ENCODE measurements at regions not wholly inside any gene's neighbourhood (a gene's known extent, or its start where the extent isn't known, plus 50 kb on each side); places are given as distances from the start of the nearest gene placed in this dataset.

- Histone ChIP-seq H3K9me3 (ENCODE audit: low read depth, low read length) (no peaks in the 10 kb centered on the region), H3K4me1 (ENCODE audit: insufficient read depth, low read length) (no peaks in the 10 kb centered on the region), H2AFZ (ENCODE audit: low read length) (no peak overlapping the region), H3K36me3 (ENCODE audit: insufficient read depth, low read length) (no peaks in the 10 kb centered on the region), H3K4me3 (ENCODE audit: insufficient read depth, low read length) (no peak overlapping the region), H3K27ac (ENCODE audit: low read depth, low read length) (no peak overlapping the region), H3K27me3 (ENCODE audit: insufficient read depth, low read length) (no peaks in the 10 kb centered on the region), H3K4me2 (ENCODE audit: insufficient read depth, low read length) (no peak overlapping the region), H3K79me2 (ENCODE audit: insufficient read depth, low read length) (no peaks in the 10 kb centered on the region), H4K20me1 (ENCODE audit: insufficient read depth, low read length) (no peaks in the 10 kb centered on the region)
- no peak for DNase-seq (ENCODE audit: insufficient read length, low spot score, missing footprints)
- TF ChIP-seq CTCF (IDR thresholded peaks at IDR 0.05; ENCODE audit: extremely low read depth, low read depth, low read length), result no peak
These were observed 2020.0 kb upstream of the ADGRL3 start for GRCh38 chr4:59180161-59180560.

GRCh38 chr4:59180969-59181368, 2019.2 kb upstream of the ADGRL3 start:
- Histone ChIP-seq H3K4me3 (ENCODE audit: insufficient read depth, low read length) (no peak overlapping the region), H2AFZ (ENCODE audit: low read length) (no peak overlapping the region), H3K36me3 (ENCODE audit: insufficient read depth, low read length) (no peaks in the 10 kb centered on the region), H3K27ac (ENCODE audit: low read depth, low read length) (no peak overlapping the region), H3K4me2 (ENCODE audit: insufficient read depth, low read length) (no peak overlapping the region), H4K20me1 (ENCODE audit: insufficient read depth, low read length) (no peaks in the 10 kb centered on the region), H3K27me3 (ENCODE audit: insufficient read depth, low read length) (no peaks in the 10 kb centered on the region), H3K79me2 (ENCODE audit: insufficient read depth, low read length) (no peaks in the 10 kb centered on the region), H3K9me3 (ENCODE audit: low read depth, low read length) (no peaks in the 10 kb centered on the region), H3K4me1 (ENCODE audit: insufficient read depth, low read length) (no peaks in the 10 kb centered on the region)
- no peak for TF ChIP-seq CTCF (IDR thresholded peaks at IDR 0.05; ENCODE audit: extremely low read depth, low read depth, low read length)
- DNase-seq (ENCODE audit: insufficient read length, low spot score, missing footprints), result no peak

GRCh38 chr4:59195839-59196238, 2004.3 kb upstream of the ADGRL3 start:
- no peak for TF ChIP-seq CTCF (IDR thresholded peaks at IDR 0.05; ENCODE audit: extremely low read depth, low read depth, low read length)
- H3K36me3 ChIP-seq (ENCODE audit: insufficient read depth, low read length), result no peaks in the 10 kb centered on the region
- H3K9me3 ChIP-seq (ENCODE audit: low read depth, low read length), result no peaks in the 10 kb centered on the region
- H3K4me1 ChIP-seq (ENCODE audit: insufficient read depth, low read length), result no peaks in the 10 kb centered on the region
- H3K4me2 ChIP-seq (ENCODE audit: insufficient read depth, low read length), result no peak overlapping the region
- H3K4me3 ChIP-seq (ENCODE audit: insufficient read depth, low read length), result no peak overlapping the region
- H3K27ac ChIP-seq (ENCODE audit: low read depth, low read length), result no peak overlapping the region
- no peak for DNase-seq (ENCODE audit: insufficient read length, low spot score, missing footprints)
- H4K20me1 ChIP-seq (ENCODE audit: insufficient read depth, low read length), result no peaks in the 10 kb centered on the region
- H3K79me2 ChIP-seq (ENCODE audit: insufficient read depth, low read length), result no peaks in the 10 kb centered on the region
- no peaks in the 10 kb centered on the region for H3K27me3 ChIP-seq (ENCODE audit: insufficient read depth, low read length)
- H2AFZ ChIP-seq (ENCODE audit: low read length), result no peak overlapping the region

GRCh38 chr4:59200992-59201391, 1999.1 kb upstream of the ADGRL3 start:
- Histone ChIP-seq H3K4me2 (ENCODE audit: insufficient read depth, low read length) (no peak overlapping the region), H3K4me1 (ENCODE audit: insufficient read depth, low read length) (no peaks in the 10 kb centered on the region), H3K27ac (ENCODE audit: low read depth, low read length) (no peak overlapping the region), H3K9me3 (ENCODE audit: low read depth, low read length) (no peaks in the 10 kb centered on the region), H4K20me1 (ENCODE audit: insufficient read depth, low read length) (no peaks in the 10 kb centered on the region), H2AFZ (ENCODE audit: low read length) (no peak overlapping the region), H3K79me2 (ENCODE audit: insufficient read depth, low read length) (no peaks in the 10 kb centered on the region), H3K4me3 (ENCODE audit: insufficient read depth, low read length) (no peak overlapping the region), H3K36me3 (ENCODE audit: insufficient read depth, low read length) (no peaks in the 10 kb centered on the region), H3K27me3 (ENCODE audit: insufficient read depth, low read length) (no peaks in the 10 kb centered on the region)
- no peak for DNase-seq (ENCODE audit: insufficient read length, low spot score, missing footprints)
- TF ChIP-seq CTCF (IDR thresholded peaks at IDR 0.05; ENCODE audit: extremely low read depth, low read depth, low read length), result no peak

Data from osteoblast (primary cell).